RWPE2 (cell line): ENCODE measurements at regions not wholly inside any gene's neighbourhood (a gene's known extent, or its start where the extent isn't known, plus 50 kb on each side); places are given as distances from the start of the nearest gene placed in this dataset.
A peak's percentile ranks its signal among the peaks of the same experiment; 100 is the strongest.
"Not testable (repeated sequence)": the region's sequence is repeated elsewhere in the genome, so short reads cannot be mapped to it uniquely, and the experiment has no call there.

Experiments
- ATAC-seq: fragments of 200-7000 bp; cut with Tn5 transposase; 3 replicates; pipeline ENCODE4 v1.9.1; 2021; ENCODE audit warnings: low read depth
- DNase-seq: peaks from one replicate; pipeline ENCODE4 v3.0.0-alpha.2; 2020; ENCODE audit warnings: low spot score
- H3K27ac ChIP-seq: fragments of 450-650 bp; 2 replicates; pipeline ENCODE4 v1.5.1; 2017; ENCODE audit warnings: mild to moderate bottlenecking; ENCODE audit not compliant: poor library complexity, severe bottlenecking
- H3K27me3 ChIP-seq: fragments of 250-450 bp; sonication (Bioruptor Pico); 2 replicates; pipeline ENCODE4 v1.5.1; 2021; ENCODE audit warnings: mild to moderate bottlenecking, moderate library complexity; ENCODE audit not compliant: insufficient read depth, poor library complexity, severe bottlenecking
- H3K36me3 ChIP-seq: fragments of 250-450 bp; sonication (Bioruptor Pico); 2 replicates; pipeline ENCODE4 v1.5.1; 2020; ENCODE audit warnings: low read depth, mild to moderate bottlenecking, moderate library complexity
- H3K4me1 ChIP-seq: fragments of 250-450 bp; sonication (Bioruptor Pico); 2 replicates; pipeline ENCODE4 v1.5.1; 2021; ENCODE audit warnings: mild to moderate bottlenecking, moderate library complexity; ENCODE audit not compliant: insufficient read depth, poor library complexity, severe bottlenecking
- H3K4me3 ChIP-seq: fragments of 250-450 bp; sonication (Bioruptor Pico); 2 replicates; pipeline ENCODE4 v1.5.1; 2021; ENCODE audit warnings: mild to moderate bottlenecking, moderate library complexity; ENCODE audit not compliant: severe bottlenecking
- H3K9me3 ChIP-seq: fragments of 250-450 bp; sonication (Bioruptor Pico); 2 replicates; pipeline ENCODE4 v1.5.1; 2021; ENCODE audit warnings: mild to moderate bottlenecking, moderate library complexity; ENCODE audit not compliant: severe bottlenecking
- TF ChIP-seq, protein P1 (sequence below): fragments of 450-650 bp; IDR thresholded peaks from one replicate; pipeline ENCODE4 v1.5.1; 2017; ENCODE audit warnings: mild to moderate bottlenecking, moderate library complexity; ENCODE audit not compliant: poor library complexity, severe bottlenecking

DNA sequence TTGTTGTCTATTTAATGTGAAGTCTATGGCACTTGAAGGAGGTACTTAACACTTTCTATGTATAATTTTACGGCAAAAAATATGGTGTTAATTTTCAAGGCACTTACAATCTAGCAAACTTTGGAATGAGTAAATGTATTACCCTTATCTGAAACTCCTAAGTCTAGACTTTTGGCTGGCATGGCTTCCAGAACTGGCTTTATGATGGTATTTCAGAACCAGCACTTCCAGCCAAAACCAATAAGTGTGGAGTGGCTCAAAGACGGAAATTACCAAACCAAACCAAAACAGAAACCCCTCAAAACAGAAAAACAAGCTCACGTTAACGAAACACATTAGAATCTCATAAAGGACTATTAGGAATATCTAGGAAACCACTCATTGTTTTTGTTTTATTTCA, 205.6 kb upstream of the HAND2 start:
- DNase-seq (no peak), ATAC-seq (no peak)
- H3K36me3 ChIP-seq: no peaks in the 10 kb centered on the region
- H3K4me3 ChIP-seq: no peak overlapping the region
- no peaks in the 10 kb centered on the region for H3K27me3 ChIP-seq
- no peaks in the 10 kb centered on the region for H3K9me3 ChIP-seq
- no peak overlapping the region for H3K27ac ChIP-seq
- H3K4me1 ChIP-seq: no peaks in the 10 kb centered on the region
- TF ChIP-seq, protein P1, sequence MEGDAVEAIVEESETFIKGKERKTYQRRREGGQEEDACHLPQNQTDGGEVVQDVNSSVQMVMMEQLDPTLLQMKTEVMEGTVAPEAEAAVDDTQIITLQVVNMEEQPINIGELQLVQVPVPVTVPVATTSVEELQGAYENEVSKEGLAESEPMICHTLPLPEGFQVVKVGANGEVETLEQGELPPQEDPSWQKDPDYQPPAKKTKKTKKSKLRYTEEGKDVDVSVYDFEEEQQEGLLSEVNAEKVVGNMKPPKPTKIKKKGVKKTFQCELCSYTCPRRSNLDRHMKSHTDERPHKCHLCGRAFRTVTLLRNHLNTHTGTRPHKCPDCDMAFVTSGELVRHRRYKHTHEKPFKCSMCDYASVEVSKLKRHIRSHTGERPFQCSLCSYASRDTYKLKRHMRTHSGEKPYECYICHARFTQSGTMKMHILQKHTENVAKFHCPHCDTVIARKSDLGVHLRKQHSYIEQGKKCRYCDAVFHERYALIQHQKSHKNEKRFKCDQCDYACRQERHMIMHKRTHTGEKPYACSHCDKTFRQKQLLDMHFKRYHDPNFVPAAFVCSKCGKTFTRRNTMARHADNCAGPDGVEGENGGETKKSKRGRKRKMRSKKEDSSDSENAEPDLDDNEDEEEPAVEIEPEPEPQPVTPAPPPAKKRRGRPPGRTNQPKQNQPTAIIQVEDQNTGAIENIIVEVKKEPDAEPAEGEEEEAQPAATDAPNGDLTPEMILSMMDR: no peak

DNA sequence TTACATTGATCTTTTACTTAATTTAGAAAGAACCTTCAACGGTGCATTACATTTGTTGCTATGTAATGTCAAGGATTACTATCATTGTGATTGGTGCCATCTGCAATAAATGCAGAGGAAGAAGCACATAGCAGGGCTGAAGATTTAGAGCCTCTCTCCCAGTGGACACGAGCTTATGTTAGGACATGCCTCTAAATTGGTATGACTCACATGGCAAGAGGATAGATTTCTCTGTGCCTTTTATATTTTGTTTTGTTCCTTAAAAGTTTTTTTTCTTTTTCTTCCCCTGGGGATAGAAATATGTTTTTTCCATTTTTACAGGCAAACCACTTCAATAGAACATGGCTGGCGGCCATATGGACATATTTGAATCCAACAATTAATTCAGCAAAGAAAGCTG, 205.0 kb upstream of the HAND2 start:
- Histone ChIP-seq H3K27me3 (no peaks in the 10 kb centered on the region), H3K4me3 (no peak overlapping the region), H3K9me3 (no peaks in the 10 kb centered on the region), H3K27ac (no peak overlapping the region), H3K4me1 (no peaks in the 10 kb centered on the region), H3K36me3 (no peaks in the 10 kb centered on the region)
- TF ChIP-seq, protein P1: no peak
- ATAC-seq (0 out of 3 replicates have a peak, but pooled peaks have one; percentile 38), DNase-seq (no peak)

DNA sequence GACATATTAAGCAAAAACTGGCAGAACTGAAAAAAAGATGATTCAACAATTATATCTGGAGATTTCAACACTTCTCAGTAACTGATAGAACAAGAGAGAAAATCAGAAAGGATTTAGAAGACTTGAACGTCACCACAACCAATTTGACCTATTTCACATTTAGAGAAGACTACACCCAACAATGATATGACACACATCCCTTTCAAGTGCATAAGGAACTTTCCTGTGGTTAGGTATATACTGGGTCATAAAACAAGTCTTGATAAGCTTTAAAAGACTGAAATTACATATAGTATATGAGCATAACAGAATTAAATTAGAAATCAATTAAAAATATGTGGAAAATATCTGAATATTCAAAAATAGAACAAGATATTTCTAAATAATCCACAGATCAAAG, 201.2 kb upstream of the HAND2 start:
- H3K9me3 ChIP-seq: no peaks in the 10 kb centered on the region
- H3K36me3 ChIP-seq: no peaks in the 10 kb centered on the region
- H3K27me3 ChIP-seq: no peaks in the 10 kb centered on the region

DNA sequence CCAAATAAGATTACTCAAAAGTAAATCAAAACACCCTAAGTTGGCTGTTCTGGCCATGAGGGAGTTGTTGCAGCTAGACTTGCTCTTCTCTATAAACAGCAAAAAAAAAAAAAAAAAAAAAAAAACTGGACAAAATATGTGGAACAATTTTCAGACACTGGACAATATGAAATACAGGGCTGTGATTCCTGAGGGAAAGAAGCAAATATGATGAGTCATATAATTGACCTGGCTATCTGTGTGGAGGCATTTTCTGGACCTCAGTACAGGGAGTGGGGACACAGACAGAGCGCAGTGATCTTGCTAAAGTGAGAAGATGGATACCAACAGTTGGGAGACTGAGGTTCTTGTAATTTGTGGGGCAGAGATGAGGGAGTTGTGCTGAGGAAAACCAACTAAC, 192.0 kb upstream of the HAND2 start:
- H3K4me3 ChIP-seq: no peak overlapping the region

More for the DNA sequence above, 201.2 kb upstream of the HAND2 start:
- Histone ChIP-seq H3K27ac (no peak overlapping the region), H3K4me1 (no peaks in the 10 kb centered on the region), H3K4me3 (no peak overlapping the region)
- DNase-seq (no peak), ATAC-seq (no peak)
- TF ChIP-seq, protein P1: no peak

DNA sequence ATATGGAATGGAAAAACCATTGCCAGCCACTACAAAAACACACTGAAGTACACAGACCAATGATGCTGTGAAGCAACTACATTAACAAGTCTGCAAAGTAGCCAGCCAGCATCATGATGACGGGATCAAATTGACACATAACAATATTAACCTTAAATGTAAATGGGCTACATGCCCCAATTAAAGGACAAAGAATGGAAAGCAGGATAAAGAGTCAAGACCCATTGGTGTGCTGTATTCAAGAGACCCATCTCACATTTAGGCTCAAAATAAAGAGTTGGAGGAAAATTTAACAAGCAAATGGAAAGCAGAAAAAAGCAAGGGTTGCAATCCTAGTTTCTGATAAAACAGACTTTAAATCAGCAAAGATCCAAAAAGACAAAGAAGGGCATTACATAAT, 188.5 kb upstream of the HAND2 start:
- not testable (repeated sequence) for H3K27me3 ChIP-seq, DNase-seq, H3K4me1 ChIP-seq, ATAC-seq, H3K4me3 ChIP-seq, H3K27ac ChIP-seq, H3K36me3 ChIP-seq, H3K9me3 ChIP-seq

More for the DNA sequence above, 192.0 kb upstream of the HAND2 start:
- H3K36me3 ChIP-seq: no peaks in the 10 kb centered on the region
- H3K9me3 ChIP-seq: no peaks in the 10 kb centered on the region
- no peak overlapping the region for H3K27ac ChIP-seq
- ATAC-seq: no peak
- TF ChIP-seq, protein P1: no peak
- no peaks in the 10 kb centered on the region for H3K27me3 ChIP-seq
- DNase-seq: no peak
- H3K4me1 ChIP-seq: no peaks in the 10 kb centered on the region

DNA sequence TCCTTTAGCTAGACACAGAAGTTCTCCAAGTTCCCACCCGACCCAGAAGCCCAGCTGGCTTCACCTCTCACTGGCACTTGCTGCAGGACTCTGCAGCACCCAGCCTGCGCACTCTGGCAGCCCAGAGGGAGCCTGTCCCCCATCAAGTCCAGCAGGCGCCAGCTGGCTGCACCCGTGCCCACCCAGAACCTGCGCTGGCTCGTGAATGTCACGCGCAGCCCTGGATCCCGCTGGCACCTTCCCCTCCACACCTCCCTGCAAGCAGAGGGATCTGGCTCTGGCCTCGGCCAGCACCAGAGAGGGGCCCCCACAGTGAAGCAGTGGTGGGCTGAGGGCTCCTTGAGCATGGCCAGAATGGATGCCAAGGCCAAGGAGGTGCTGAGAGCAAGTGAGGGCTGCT, 187.6 kb upstream of the HAND2 start:
- ATAC-seq: no peak
- TF ChIP-seq, protein P1: no peak
- H3K4me1 ChIP-seq: no peaks in the 10 kb centered on the region
- H3K36me3 ChIP-seq: no peaks in the 10 kb centered on the region
- H3K27ac ChIP-seq: no peak overlapping the region
- H3K9me3 ChIP-seq: no peaks in the 10 kb centered on the region
- no peak overlapping the region for H3K4me3 ChIP-seq
- no peak for DNase-seq
- peaks cover 3% of the 10 kb centered on the region for H3K27me3 ChIP-seq
